ENCODE measurements at regions not wholly inside any gene's neighbourhood (a gene's known extent, or its start where the extent isn't known, plus 50 kb on each side); places are given as distances from the start of the nearest gene placed in this dataset.

GRCh38 chr4:59126159-59126558 is 2016.0 kb upstream of the IGFBP7 start:
- TF ChIP-seq GATA1 (IDR thresholded peaks at IDR 0.05; ENCODE audit: low read depth, low read length) (no peak), POLR2A (IDR thresholded peaks at IDR 0.05; ENCODE audit: low read length) (no peak)
- DNase-seq: no peak

- TF ChIP-seq POLR2A (IDR thresholded peaks at IDR 0.05; ENCODE audit: low read length) (no peak), GATA1 (IDR thresholded peaks at IDR 0.05; ENCODE audit: low read depth, low read length) (no peak)
- no peak for DNase-seq
Measured at GRCh38 chr4:59127006-59127405, 2016.8 kb upstream of the IGFBP7 start.

DNA sequence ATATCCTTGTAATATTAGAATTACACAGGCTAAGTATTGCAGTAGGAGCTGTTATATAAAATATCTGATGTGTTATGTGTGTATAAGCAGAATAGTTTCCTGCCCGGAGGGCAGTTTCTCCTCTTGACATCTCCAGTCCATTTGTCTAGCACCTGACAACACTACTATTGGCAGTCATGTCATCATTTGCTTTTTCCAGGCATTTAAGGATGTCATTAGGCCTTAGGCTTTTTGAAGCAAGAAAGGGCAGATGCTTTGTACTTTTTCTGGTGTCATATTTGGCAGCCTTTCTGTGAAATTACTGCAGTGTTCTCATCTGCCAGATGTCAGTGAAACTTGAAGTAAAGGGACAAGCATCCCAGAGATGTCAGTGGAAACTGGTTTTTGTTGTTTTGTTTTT is 2017.6 kb upstream of the IGFBP7 start:
- DNase-seq: no peak
- TF ChIP-seq GATA1 (IDR thresholded peaks at IDR 0.05; ENCODE audit: low read depth, low read length): no peak
- no peak for TF ChIP-seq POLR2A (IDR thresholded peaks at IDR 0.05; ENCODE audit: low read length)

DNA sequence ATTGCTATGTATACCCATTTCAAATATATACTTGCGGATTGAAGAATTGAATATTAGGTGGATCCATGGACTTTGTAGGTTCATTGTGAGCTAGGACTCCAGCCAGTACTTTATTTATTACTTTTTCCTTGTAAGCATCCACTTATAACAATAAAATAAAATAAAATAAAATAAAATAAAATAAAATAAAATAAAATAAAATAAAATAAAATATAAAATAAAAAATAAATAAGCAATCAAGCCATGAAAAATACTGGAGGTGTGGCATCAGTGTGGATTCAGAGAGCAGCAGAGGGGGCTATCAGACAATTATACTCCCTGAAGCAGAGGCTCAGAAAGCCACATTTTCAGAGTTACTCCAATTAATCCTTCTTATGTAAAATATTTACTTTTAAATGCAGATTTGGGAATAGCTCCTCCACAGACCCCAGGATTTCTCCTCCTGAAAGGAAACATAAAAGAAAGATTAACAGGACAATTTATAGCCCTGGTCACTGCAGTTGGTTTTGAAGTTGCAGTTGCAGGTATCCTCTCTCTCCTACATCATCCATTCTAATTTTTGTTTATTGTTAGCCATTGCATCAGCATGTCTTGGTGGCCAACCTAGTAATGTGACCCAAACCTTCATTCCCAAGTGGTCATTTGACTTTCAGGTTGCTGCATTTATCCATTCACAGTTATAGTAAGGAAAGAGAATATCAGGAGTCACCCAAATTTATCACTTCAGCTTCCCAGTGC is 2025.2 kb upstream of the IGFBP7 start:
- no peak for TF ChIP-seq GATA1 (IDR thresholded peaks at IDR 0.05; ENCODE audit: low read depth, low read length)
- no peak for TF ChIP-seq POLR2A (IDR thresholded peaks at IDR 0.05; ENCODE audit: low read length)

DNA sequence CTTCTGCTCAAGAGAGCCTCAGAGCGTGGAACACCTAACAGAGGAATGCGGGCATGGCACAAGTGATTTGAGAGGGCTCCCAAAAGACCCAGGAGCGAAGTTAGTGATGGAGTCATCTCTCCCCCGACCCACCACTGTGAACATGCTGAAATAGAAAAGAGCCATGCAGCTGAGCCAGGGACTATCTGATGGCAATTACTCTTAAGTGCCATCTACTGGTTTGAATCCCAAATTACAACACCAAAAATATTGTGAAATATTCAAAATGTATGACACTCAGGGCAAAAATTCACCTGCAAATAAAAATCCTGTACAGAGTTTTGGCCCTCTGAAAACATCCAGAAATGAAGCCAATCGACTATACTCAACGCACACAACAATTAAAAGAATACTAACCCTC is 2038.9 kb upstream of the ADGRL3 start:
- DNase-seq: no peak
- TF ChIP-seq GATA1 (IDR thresholded peaks at IDR 0.05; ENCODE audit: low read depth, low read length): no peak
- no peak for TF ChIP-seq POLR2A (IDR thresholded peaks at IDR 0.05; ENCODE audit: low read length)

More for the DNA sequence above, 2025.2 kb upstream of the IGFBP7 start:
- DNase-seq: no peak

DNA sequence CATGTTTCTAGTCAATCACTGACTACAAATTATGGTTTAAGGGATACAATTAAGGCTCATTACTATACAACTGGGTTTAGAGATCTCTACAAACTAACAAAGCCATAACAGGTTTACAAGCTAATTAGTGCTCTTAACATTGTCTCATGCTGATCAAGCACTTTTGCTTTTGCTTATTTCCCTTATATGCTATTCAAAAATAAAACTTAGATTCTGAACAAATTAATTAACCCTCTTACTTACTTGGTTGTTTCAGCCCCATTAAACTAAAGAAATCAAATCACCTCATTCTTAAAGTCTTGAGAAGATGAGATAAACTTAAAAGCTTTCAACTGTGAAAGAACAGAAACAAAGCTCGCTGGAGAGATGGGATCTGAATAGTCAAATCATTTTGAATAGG is 2024.5 kb upstream of the ADGRL3 start:
- TF ChIP-seq GATA1 (IDR thresholded peaks at IDR 0.05; ENCODE audit: low read depth, low read length): no peak
- no peak for TF ChIP-seq POLR2A (IDR thresholded peaks at IDR 0.05; ENCODE audit: low read length)
- DNase-seq: no peak

GRCh38 chr4:59179372-59179771 is 2020.8 kb upstream of the ADGRL3 start:
- TF ChIP-seq GATA1 (IDR thresholded peaks at IDR 0.05; ENCODE audit: low read depth, low read length): no peak
- TF ChIP-seq POLR2A (IDR thresholded peaks at IDR 0.05; ENCODE audit: low read length): no peak
- DNase-seq: no peak

DNA sequence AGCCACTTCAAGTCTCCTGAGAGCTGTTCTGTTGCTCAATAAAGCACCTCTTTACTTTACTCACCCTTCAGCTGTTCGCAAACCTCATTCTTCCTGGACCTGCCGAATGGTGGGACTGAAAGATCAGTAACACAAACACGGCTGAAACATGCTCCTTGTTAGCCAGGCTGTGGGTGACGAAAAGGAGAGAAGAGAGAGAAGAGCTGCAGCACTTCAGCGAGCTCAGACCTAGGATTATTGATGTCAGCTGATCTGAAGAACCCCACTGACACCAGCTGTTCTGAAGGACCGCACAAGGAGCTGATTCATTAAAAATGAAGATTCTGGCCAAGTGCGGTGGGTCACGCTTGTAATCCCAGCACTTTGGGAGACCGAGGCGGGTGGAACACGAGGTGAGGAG is 2020.0 kb upstream of the ADGRL3 start:
- no peak for DNase-seq
- TF ChIP-seq POLR2A (IDR thresholded peaks at IDR 0.05; ENCODE audit: low read length): no peak
- TF ChIP-seq GATA1 (IDR thresholded peaks at IDR 0.05; ENCODE audit: low read depth, low read length): no peak

GRCh38 chr4:59180969-59181368 is 2019.2 kb upstream of the ADGRL3 start:
- no peak for TF ChIP-seq POLR2A (IDR thresholded peaks at IDR 0.05; ENCODE audit: low read length)
- no peak for TF ChIP-seq GATA1 (IDR thresholded peaks at IDR 0.05; ENCODE audit: low read depth, low read length)

GRCh38 chr4:59195839-59196238 is 2004.3 kb upstream of the ADGRL3 start:
- DNase-seq: no peak
- TF ChIP-seq GATA1 (IDR thresholded peaks at IDR 0.05; ENCODE audit: low read depth, low read length) (no peak), POLR2A (IDR thresholded peaks at IDR 0.05; ENCODE audit: low read length) (no peak)

More at GRCh38 chr4:59180969-59181368, 2019.2 kb upstream of the ADGRL3 start:
- DNase-seq: no peak

DNA sequence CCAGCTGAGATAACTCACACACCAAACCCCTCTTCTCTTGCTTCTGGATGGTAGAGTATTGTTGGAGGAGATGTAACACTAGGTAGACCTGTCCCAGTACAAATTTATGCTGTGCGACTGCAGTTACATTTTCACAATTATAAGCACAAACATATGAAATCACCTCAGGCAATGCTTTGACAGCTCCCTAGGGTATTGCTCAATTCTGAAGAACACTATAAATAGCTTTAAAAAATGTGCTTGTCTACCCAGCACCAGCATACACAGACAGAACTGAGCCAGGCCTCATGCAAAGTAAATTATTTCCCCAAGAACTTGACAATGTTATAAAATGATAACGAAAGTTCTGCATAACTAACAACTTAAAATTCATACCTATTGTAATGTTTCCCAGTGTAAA is 1999.1 kb upstream of the ADGRL3 start:
- TF ChIP-seq GATA1 (IDR thresholded peaks at IDR 0.05; ENCODE audit: low read depth, low read length) (no peak), POLR2A (IDR thresholded peaks at IDR 0.05; ENCODE audit: low read length) (no peak)
- DNase-seq: no peak

- TF ChIP-seq GATA1 (IDR thresholded peaks at IDR 0.05; ENCODE audit: low read depth, low read length): no peak
- TF ChIP-seq POLR2A (IDR thresholded peaks at IDR 0.05; ENCODE audit: low read length): no peak
- DNase-seq: no peak
Measured at GRCh38 chr4:59217910-59218631, 1982.1 kb upstream of the ADGRL3 start.

DNA sequence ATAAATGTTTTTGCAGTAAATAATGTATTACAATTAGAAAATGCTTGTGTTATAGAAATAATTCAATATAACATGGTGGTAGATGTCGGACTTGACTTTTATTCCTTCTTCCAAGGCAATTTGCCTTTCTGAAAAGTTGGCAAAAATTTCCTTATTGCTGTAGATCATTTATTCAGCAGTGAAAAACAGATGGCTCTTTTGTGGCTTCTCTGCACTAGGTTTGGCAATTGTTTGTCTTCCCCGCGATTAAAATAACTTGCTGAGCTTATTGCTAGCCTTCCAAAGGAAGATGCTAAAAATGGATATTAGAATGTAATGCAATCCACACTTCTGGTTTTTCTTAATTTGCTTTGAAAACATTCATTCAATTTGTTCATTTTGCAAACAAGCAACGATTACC is 1977.9 kb upstream of the ADGRL3 start:
- TF ChIP-seq POLR2A (IDR thresholded peaks at IDR 0.05; ENCODE audit: low read length) (no peak), GATA1 (IDR thresholded peaks at IDR 0.05; ENCODE audit: low read depth, low read length) (no peak)
- DNase-seq: no peak

- no peak for DNase-seq
- TF ChIP-seq POLR2A (IDR thresholded peaks at IDR 0.05; ENCODE audit: low read length) (no peak), GATA1 (IDR thresholded peaks at IDR 0.05; ENCODE audit: low read depth, low read length) (no peak)
Measured at GRCh38 chr4:59223292-59223941, 1976.7 kb upstream of the ADGRL3 start.

Measured in erythroblast (primary cell).